ENCODE measurements at regions not wholly inside any gene's neighbourhood (a gene's known extent, or its start where the extent isn't known, plus 50 kb on each side); places are given as distances from the start of the nearest gene placed in this dataset.
A peak's percentile ranks its signal among the peaks of the same experiment; 100 is the strongest.

GRCh38 chr1:101291562-101292380, 55.0 kb downstream of the S1PR1 start (continued):
- TF ChIP-seq ZNF383 (CRISPR knock-in tag; IDR thresholded peaks at IDR 0.05; ENCODE audit: borderline replicate concordance) (no peak), YEATS2 (CRISPR knock-in tag; IDR thresholded peaks at IDR 0.05; ENCODE audit: borderline replicate concordance) (no peak), POLR2G (IDR thresholded peaks at IDR 0.05; ENCODE audit: low read depth, low read length) (no peak), FOXA1 (IDR thresholded peaks at IDR 0.05) (no peak), FOXA1 (CRISPR knock-in tag; IDR thresholded peaks at IDR 0.05) (0 out of 2 replicates have a peak, but pooled peaks have one; percentile 17), ZNF24 (IDR thresholded peaks at IDR 0.05) (no peak), MYPOP (CRISPR knock-in tag; IDR thresholded peaks at IDR 0.05) (peak; percentile 60; the same call in 1 of the 2 replicates), NFIB (CRISPR knock-in tag; IDR thresholded peaks at IDR 0.05; ENCODE audit: borderline replicate concordance) (no peak), SAFB2 (CRISPR knock-in tag; IDR thresholded peaks at IDR 0.05; ENCODE audit: borderline replicate concordance, low read depth) (no peak), KMT2A (CRISPR knock-in tag; IDR thresholded peaks at IDR 0.05) (no peak), GATAD1 (CRISPR knock-in tag; IDR thresholded peaks at IDR 0.05) (0 out of 2 replicates have a peak, but pooled peaks have one; percentile 16), HNRNPUL1 (IDR thresholded peaks at IDR 0.05; ENCODE audit: low read depth, low read length) (no peak), MNT (IDR thresholded peaks at IDR 0.05) (no peak), ZNF460 (CRISPR knock-in tag; IDR thresholded peaks at IDR 0.05; ENCODE audit: borderline replicate concordance) (no peak), RARA (CRISPR knock-in tag; IDR thresholded peaks at IDR 0.05) (peak; percentile 56; the same call in 1 of the 2 replicates), ZNF382 (CRISPR knock-in tag; IDR thresholded peaks at IDR 0.05; ENCODE audit: borderline replicate concordance) (no peak), ZNF205 (CRISPR knock-in tag; IDR thresholded peaks at IDR 0.05) (peak; percentile 86; the same call in 1 of the 2 replicates), TFDP1 (CRISPR knock-in tag; IDR thresholded peaks at IDR 0.05; ENCODE audit: borderline replicate concordance) (peak; percentile 50; the same call in 1 of the 2 replicates), ZNF747 (CRISPR knock-in tag; IDR thresholded peaks at IDR 0.05; ENCODE audit: borderline replicate concordance) (no peak), SIX4 (CRISPR knock-in tag; IDR thresholded peaks at IDR 0.05) (peak; percentile 96), ZUFSP (CRISPR knock-in tag; IDR thresholded peaks at IDR 0.05; ENCODE audit: borderline replicate concordance) (no peak), ATF7-NPFF (CRISPR knock-in tag; IDR thresholded peaks at IDR 0.05; ENCODE audit: low read depth) (no peak), HNRNPK (IDR thresholded peaks at IDR 0.05; ENCODE audit: low read depth, low read length, poor library complexity, severe bottlenecking) (no peak), GLI4 (CRISPR knock-in tag; IDR thresholded peaks at IDR 0.05; ENCODE audit: borderline replicate concordance) (no peak), HNRNPH1 (optimal IDR thresholded peaks at IDR 0.05; ENCODE audit: low read depth, low read length) (no peak), MYNN (CRISPR knock-in tag; IDR thresholded peaks at IDR 0.05; ENCODE audit: low read depth) (no peak)

Measured in HepG2 (cell line).